Large intestine (tissue), 3 donors: ENCODE measurements at regions not wholly inside any gene's neighbourhood (a gene's known extent, or its start where the extent isn't known, plus 50 kb on each side); places are given as distances from the start of the nearest gene placed in this dataset.

ENCODE experiments used
- DNase-seq, 2 donors: peaks; one replicate each; pipeline versions ENCODE4 v3.0.0 to v3.0.0-alpha.2; 2013
- H3K27ac ChIP-seq: one replicate; pipeline ENCODE4 v1.5.1; 2013; ENCODE audit warnings: low read length
- H3K27me3 ChIP-seq: 2 replicates; pipeline ENCODE4 v1.6.1; 2013; ENCODE audit warnings: low read length; ENCODE audit not compliant: control insufficient read depth, insufficient read depth
- H3K36me3 ChIP-seq: 2 replicates; pipeline ENCODE4 v1.6.1; 2013; ENCODE audit warnings: low read length; ENCODE audit not compliant: control insufficient read depth, insufficient read depth
- H3K4me1 ChIP-seq: one replicate; pipeline ENCODE4 v1.6.1; 2013; ENCODE audit warnings: low read length; ENCODE audit not compliant: control insufficient read depth, insufficient read depth
- H3K4me3 ChIP-seq: one replicate; pipeline ENCODE4 v1.5.1; 2013; ENCODE audit warnings: low read length
- H3K9me3 ChIP-seq: one replicate; pipeline ENCODE4 v1.6.1; 2013; ENCODE audit warnings: mild to moderate bottlenecking, low read depth, low read length, moderate library complexity; ENCODE audit not compliant: control insufficient read depth
- WGBS: methylation state at CpG from one replicate; pipeline ENCODE4 v1.1.5; 2013; ENCODE audit warnings: low lambda C conversion rate; ENCODE audit not compliant: insufficient coverage; 5-methylcytosine and 5-hydroxymethylcytosine counted together

- no peak overlapping the region for H3K4me3 ChIP-seq
- no peak overlapping the region for H3K27ac ChIP-seq
- H3K27me3 ChIP-seq, result no peaks in the 10 kb centered on the region
- no peaks in the 10 kb centered on the region for H3K4me1 ChIP-seq
- no peaks in the 10 kb centered on the region for H3K36me3 ChIP-seq
- WGBS, result 40% methylated on average over 3 of the region's 11 CpGs
- H3K9me3 ChIP-seq, result no peaks in the 10 kb centered on the region
- peak in 1 of 2 donors; percentile 51 for DNase-seq
These were observed 222.9 kb downstream of the PLPP3 start for GRCh38 chr1:56356376-56356990.

- Histone ChIP-seq H3K4me1 (no peaks in the 10 kb centered on the region), H3K27me3 (no peaks in the 10 kb centered on the region), H3K4me3 (no peak overlapping the region), H3K36me3 (no peaks in the 10 kb centered on the region), H3K27ac (no peak overlapping the region), H3K9me3 (no peaks in the 10 kb centered on the region)
- no CpG with 5 or more reads among the region's 3 CpGs for WGBS
- DNase-seq, result no peak
These were observed 223.4 kb downstream of the PLPP3 start for GRCh38 chr1:56355918-56356317.

GRCh38 chr1:56355422-56355821 is 223.9 kb downstream of the PLPP3 start:
- H3K36me3 ChIP-seq, result no peaks in the 10 kb centered on the region
- no peak for DNase-seq
- no peaks in the 10 kb centered on the region for H3K4me1 ChIP-seq
- H3K9me3 ChIP-seq, result no peaks in the 10 kb centered on the region
- H3K4me3 ChIP-seq, result no peak overlapping the region
- H3K27me3 ChIP-seq, result no peaks in the 10 kb centered on the region
- H3K27ac ChIP-seq, result no peak overlapping the region
- no CpG with 5 or more reads among the region's 1 CpG for WGBS

- Histone ChIP-seq H3K4me3 (no peak overlapping the region), H3K4me1 (no peaks in the 10 kb centered on the region), H3K27ac (no peak overlapping the region), H3K9me3 (no peaks in the 10 kb centered on the region), H3K36me3 (no peaks in the 10 kb centered on the region), H3K27me3 (no peaks in the 10 kb centered on the region)
- no peak for DNase-seq
These were observed 233.5 kb downstream of the PLPP3 start for GRCh38 chr1:56345831-56346230.

- no peak overlapping the region for H3K4me3 ChIP-seq
- no peak overlapping the region for H3K27ac ChIP-seq
- H3K36me3 ChIP-seq, result no peaks in the 10 kb centered on the region
- no peaks in the 10 kb centered on the region for H3K9me3 ChIP-seq
- no peak for DNase-seq
- H3K27me3 ChIP-seq, result no peaks in the 10 kb centered on the region
- H3K4me1 ChIP-seq, result no peaks in the 10 kb centered on the region
These were observed 238.4 kb downstream of the PLPP3 start for GRCh38 chr1:56340977-56341376.

- Histone ChIP-seq H3K36me3 (no peaks in the 10 kb centered on the region), H3K4me1 (no peaks in the 10 kb centered on the region), H3K9me3 (no peaks in the 10 kb centered on the region), H3K4me3 (no peak overlapping the region), H3K27ac (no peak overlapping the region), H3K27me3 (no peaks in the 10 kb centered on the region)
- WGBS, result no CpG with 5 or more reads among the region's 6 CpGs
- DNase-seq, result no peak
These were observed 239.4 kb downstream of the PLPP3 start for GRCh38 chr1:56339786-56340465.

GRCh38 chr1:56339093-56339492 is 240.3 kb downstream of the PLPP3 start:
- Histone ChIP-seq H3K27ac (no peak overlapping the region), H3K4me3 (no peak overlapping the region), H3K27me3 (no peaks in the 10 kb centered on the region), H3K9me3 (no peaks in the 10 kb centered on the region), H3K4me1 (no peaks in the 10 kb centered on the region), H3K36me3 (no peaks in the 10 kb centered on the region)
- DNase-seq, result no peak
- no CpG with 5 or more reads among the region's 1 CpG for WGBS

- H3K9me3 ChIP-seq, result no peaks in the 10 kb centered on the region
- WGBS, result 87% methylated on average over 2 of the region's 2 CpGs
- H3K36me3 ChIP-seq, result no peaks in the 10 kb centered on the region
- no peak overlapping the region for H3K27ac ChIP-seq
- no peak for DNase-seq
- peaks cover 4% of the 10 kb centered on the region for H3K4me1 ChIP-seq
- no peak overlapping the region for H3K4me3 ChIP-seq
- no peaks in the 10 kb centered on the region for H3K27me3 ChIP-seq
These were observed 242.4 kb downstream of the PLPP3 start for GRCh38 chr1:56336982-56337381.

GRCh38 chr1:56335394-56335793 is 244.0 kb downstream of the PLPP3 start:
- DNase-seq, result no peak
- no peak overlapping the region for H3K27ac ChIP-seq
- WGBS, result no CpG with 5 or more reads among the region's 1 CpG
- H3K36me3 ChIP-seq, result no peaks in the 10 kb centered on the region
- H3K4me1 ChIP-seq, result peaks cover 10% of the 10 kb centered on the region
- no peak overlapping the region for H3K4me3 ChIP-seq
- no peaks in the 10 kb centered on the region for H3K27me3 ChIP-seq
- no peaks in the 10 kb centered on the region for H3K9me3 ChIP-seq

- Histone ChIP-seq H3K27ac (no peak overlapping the region), H3K9me3 (no peaks in the 10 kb centered on the region), H3K36me3 (no peaks in the 10 kb centered on the region), H3K4me3 (no peak overlapping the region), H3K27me3 (no peaks in the 10 kb centered on the region), H3K4me1 (peaks cover 13% of the 10 kb centered on the region)
- no peak for DNase-seq
- no CpG with 5 or more reads among the region's 2 CpGs for WGBS
These were observed 245.3 kb downstream of the PLPP3 start for GRCh38 chr1:56334047-56334446.

GRCh38 chr1:56333461-56333860 is 245.9 kb downstream of the PLPP3 start:
- no peak overlapping the region for H3K4me3 ChIP-seq

More at GRCh38 chr1:56333461-56333860, 245.9 kb downstream of the PLPP3 start:
- no peak overlapping the region for H3K27ac ChIP-seq
- no CpG with 5 or more reads among the region's 2 CpGs for WGBS
- DNase-seq, result no peak
- no peaks in the 10 kb centered on the region for H3K36me3 ChIP-seq
- H3K27me3 ChIP-seq, result no peaks in the 10 kb centered on the region
- peaks cover 13% of the 10 kb centered on the region for H3K4me1 ChIP-seq
- H3K9me3 ChIP-seq, result no peaks in the 10 kb centered on the region
